Keratinocyte (primary cell): ENCODE measurements at regions not wholly inside any gene's neighbourhood (a gene's known extent, or its start where the extent isn't known, plus 50 kb on each side); places are given as distances from the start of the nearest gene placed in this dataset.

ENCODE experiments used
- DNase-seq: peaks from one replicate; pipeline ENCODE4 v3.0.0-alpha.2; 2011; ENCODE audit warnings: low read depth, missing footprints, low spot score
- FAIRE-seq: peaks from 2 replicates; lab custom pipeline; 2011; peaks lifted over from hg19 to GRCh38; lab: Jason Lieb, UNC
- H2AFZ ChIP-seq: 2 replicates; pipeline ENCODE4 v1.6.0; 2012; ENCODE audit warnings: low read length, control low read depth, inconsistent platforms; ENCODE audit not compliant: control insufficient read depth
- H3K27ac ChIP-seq: 2 replicates; pipeline ENCODE4 v1.5.1; 2011; ENCODE audit warnings: low read length; ENCODE audit not compliant: control insufficient read depth, insufficient read depth
- H3K27me3 ChIP-seq: 3 replicates; pipeline ENCODE4 v1.6.0; 2011; ENCODE audit warnings: low read length; ENCODE audit not compliant: control insufficient read depth, insufficient read depth; ENCODE audit errors: extremely low read depth
- H3K36me3 ChIP-seq, 2 experiments: 2 replicates in 1 of 2; 3 replicates in 1 of 2; pipeline ENCODE4 v1.5.1; 2011; ENCODE audit warnings: low read length in 2 of 2, mild to moderate bottlenecking in 1 of 2; ENCODE audit not compliant: control insufficient read depth in 2 of 2, insufficient read depth in 2 of 2; ENCODE audit errors: extremely low read depth in 1 of 2
- H3K4me1 ChIP-seq: 3 replicates; pipeline ENCODE4 v1.5.1; 2011; ENCODE audit warnings: low read length; ENCODE audit not compliant: control insufficient read depth, insufficient read depth; ENCODE audit errors: extremely low read depth
- H3K4me2 ChIP-seq: 3 replicates; pipeline ENCODE4 v1.6.0; 2011; ENCODE audit warnings: low read depth, low read length; ENCODE audit not compliant: control insufficient read depth, insufficient read depth; ENCODE audit errors: extremely low read depth
- H3K4me3 ChIP-seq, 3 experiments: fragments of 200-600 bp in 1 of 3; sonication (generic) in 1 of 3; 2 replicates in 2 of 3; 3 replicates in 1 of 3; pipeline ENCODE4 v1.5.1; 2011 to 2016; ENCODE audit warnings: low read length in 3 of 3, mild to moderate bottlenecking in 3 of 3, control low read depth in 2 of 3, inconsistent platforms in 1 of 3, low read depth in 1 of 3, mixed read lengths in 1 of 3, mixed run types in 1 of 3, moderate library complexity in 1 of 3; ENCODE audit not compliant: control insufficient read depth in 2 of 3, insufficient read depth in 2 of 3; ENCODE audit errors: extremely low read depth in 1 of 3
- H3K79me2 ChIP-seq: 2 replicates; pipeline ENCODE4 v1.6.0; 2012; ENCODE audit warnings: low read length; ENCODE audit not compliant: control insufficient read depth, insufficient read depth
- H3K9ac ChIP-seq: 3 replicates; pipeline ENCODE4 v1.6.0; 2011; ENCODE audit warnings: low read length; ENCODE audit not compliant: control insufficient read depth, insufficient read depth; ENCODE audit errors: extremely low read depth
- H3K9me1 ChIP-seq: 3 replicates; pipeline ENCODE4 v1.6.0; 2011; ENCODE audit warnings: low read length; ENCODE audit not compliant: control insufficient read depth, insufficient read depth; ENCODE audit errors: extremely low read depth
- H3K9me3 ChIP-seq: 2 replicates; pipeline ENCODE4 v1.5.1; 2012; ENCODE audit warnings: low read depth, low read length; ENCODE audit not compliant: control insufficient read depth
- H4K20me1 ChIP-seq: 3 replicates; pipeline ENCODE4 v1.6.0; 2011; ENCODE audit warnings: low read length; ENCODE audit not compliant: control insufficient read depth, insufficient read depth; ENCODE audit errors: extremely low read depth
- CTCF ChIP-seq, 3 experiments: IDR thresholded peaks in 1 of 3; conservative IDR thresholded peaks in 1 of 3; optimal IDR thresholded peaks in 1 of 3; 2 replicates in 2 of 3; 3 replicates in 1 of 3; pipeline versions ENCODE3 to v1.5.1; 2011; ENCODE audit warnings: low read length in 3 of 3, mild to moderate bottlenecking in 3 of 3, moderate library complexity in 2 of 3, control low read depth in 1 of 3, inconsistent platforms in 1 of 3; ENCODE audit not compliant: insufficient read depth in 2 of 3; ENCODE audit errors: extremely low read depth in 1 of 3
- EZH2 ChIP-seq: IDR thresholded peaks from one replicate; pipeline ENCODE4 v1.6.1; 2012; ENCODE audit warnings: inconsistent platforms, mild to moderate bottlenecking, low read length, moderate library complexity
- dilution Hi-C: fragments of 300-500 bp; cut with MboI; formaldehyde crosslinking; loops from one replicate; pipeline ENCODE4 v1.7.0; 2020; ENCODE audit warnings: low sequenced_read_pairs; ENCODE audit not compliant: extremely low pct_ligation_motif_present

DNA sequence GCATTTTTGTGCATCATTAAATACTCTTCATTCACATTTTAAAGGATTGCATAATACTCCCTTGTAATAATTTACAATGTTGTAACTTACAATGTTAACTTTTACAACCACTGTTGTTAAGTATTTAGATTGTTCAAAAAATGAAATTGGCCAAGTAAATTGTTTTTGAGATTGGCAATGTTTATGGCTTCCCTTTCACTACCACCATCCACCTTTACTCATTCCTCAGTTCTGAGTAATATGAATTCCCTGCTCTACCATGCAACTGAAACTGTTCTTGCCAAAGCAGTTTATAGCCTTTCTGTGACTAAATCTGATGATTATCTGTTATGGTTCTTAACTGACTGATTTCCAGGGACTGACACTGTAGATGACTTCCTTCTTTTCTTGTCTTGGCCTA lies 80.5 kb upstream of the TMEM106B start:
- Histone ChIP-seq H3K9me3 (no peaks in the 10 kb centered on the region), H4K20me1 (no peaks in the 10 kb centered on the region), H3K4me2 (no peak overlapping the region), H3K79me2 (no peaks in the 10 kb centered on the region), H2AFZ (no peak overlapping the region), H3K27ac (no peak overlapping the region), H3K4me3 (no peak overlapping the region), H3K4me1 (no peaks in the 10 kb centered on the region), H3K36me3 (no peaks in the 10 kb centered on the region), H3K9me1 (no peaks in the 10 kb centered on the region), H3K9ac (no peak overlapping the region), H3K27me3 (no peaks in the 10 kb centered on the region)
- DNase-seq (no peak), FAIRE-seq (no peak)
- dilution Hi-C loops, result no loop called here
- TF ChIP-seq CTCF (optimal IDR thresholded peaks at IDR 0.05 in 1 of 3, IDR thresholded peaks at IDR 0.05 in 1 of 3, conservative IDR thresholded peaks at IDR 0.05 in 1 of 3; ENCODE audit: extremely low read depth in 1 of 3, insufficient read depth in 2 of 3, low read length in 3 of 3), result no peak

DNA sequence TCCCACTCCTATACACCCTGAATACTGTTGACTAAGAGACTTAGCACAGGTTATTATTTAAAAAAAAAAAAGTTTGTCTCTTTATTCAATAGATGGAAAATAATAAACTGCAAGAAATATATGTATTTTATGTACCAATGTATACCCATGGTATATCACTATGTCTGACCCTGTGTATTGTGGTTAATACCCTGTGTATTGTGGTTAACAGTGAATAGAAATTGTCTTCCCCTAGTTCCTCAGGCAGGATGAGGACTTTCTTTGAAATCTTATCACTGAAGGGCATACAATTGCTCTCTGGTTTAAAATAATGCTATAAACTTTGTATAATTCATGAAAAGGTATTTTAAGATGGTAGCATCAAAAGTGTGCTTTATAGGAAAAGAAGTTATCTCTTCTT lies 80.0 kb upstream of the TMEM106B start:
- Histone ChIP-seq H3K4me1 (no peaks in the 10 kb centered on the region), H3K9me1 (no peaks in the 10 kb centered on the region), H3K27ac (no peak overlapping the region), H3K9ac (no peak overlapping the region), H3K4me2 (no peak overlapping the region), H3K36me3 (no peaks in the 10 kb centered on the region), H3K9me3 (no peaks in the 10 kb centered on the region), H3K4me3 (no peak overlapping the region), H3K27me3 (no peaks in the 10 kb centered on the region), H2AFZ (no peak overlapping the region), H3K79me2 (no peaks in the 10 kb centered on the region), H4K20me1 (no peaks in the 10 kb centered on the region)
- TF ChIP-seq EZH2 (no peak), CTCF (optimal IDR thresholded peaks at IDR 0.05 in 1 of 3, IDR thresholded peaks at IDR 0.05 in 1 of 3, conservative IDR thresholded peaks at IDR 0.05 in 1 of 3; ENCODE audit: extremely low read depth in 1 of 3, insufficient read depth in 2 of 3, low read length in 3 of 3) (no peak)
- no peak for FAIRE-seq
- no peak for DNase-seq
- dilution Hi-C loops, result no loop called here
